ENCODE measurements at regions not wholly inside any gene's neighbourhood (a gene's known extent, or its start where the extent isn't known, plus 50 kb on each side); places are given as distances from the start of the nearest gene placed in this dataset.
"Not testable (repeated sequence)": the region's sequence is repeated elsewhere in the genome, so short reads cannot be mapped to it uniquely, and the experiment has no call there.

- H3K36me3 ChIP-seq = no peaks in the 10 kb centered on the region
- no peaks in the 10 kb centered on the region for H3K4me1 ChIP-seq
- WGBS, 2 donors = 51 to 52% methylated on average over 1 of the region's 1 CpG
- no peaks in the 10 kb centered on the region for H3K9me3 ChIP-seq
- H3K4me3 ChIP-seq = no peak overlapping the region
- no peak overlapping the region for H3K27ac ChIP-seq
- no peaks in the 10 kb centered on the region for H3K27me3 ChIP-seq
- DNase-seq (no peak), ATAC-seq (ENCODE audit: low FRiP score in 2 of 2) (no peak)
- TF ChIP-seq POLR2A (IDR thresholded peaks at IDR 0.05) = no peak
- no peak for TF ChIP-seq POLR2AphosphoS5 (IDR thresholded peaks at IDR 0.05)
- no peak for TF ChIP-seq CTCF (IDR thresholded peaks at IDR 0.05)
- TF ChIP-seq EP300 (IDR thresholded peaks at IDR 0.05) = no peak
These were observed 139.7 kb downstream of the CEP120 start for GRCh38 chr5:123283499-123283898.

GRCh38 chr5:123283031-123283430 lies 140.2 kb downstream of the CEP120 start:
- WGBS, 2 donors = 67 to 72% methylated on average over 7 of the region's 7 CpGs
- no peaks in the 10 kb centered on the region for H3K36me3 ChIP-seq
- no peak for DNase-seq
- ATAC-seq (ENCODE audit: low FRiP score in 2 of 2) = peak in 1 of 2 donors; percentile 69
- TF ChIP-seq EP300 (IDR thresholded peaks at IDR 0.05) = no peak
- no peak for TF ChIP-seq CTCF (IDR thresholded peaks at IDR 0.05)
- TF ChIP-seq POLR2A (IDR thresholded peaks at IDR 0.05) = no peak
- no peak for TF ChIP-seq POLR2AphosphoS5 (IDR thresholded peaks at IDR 0.05)
- H3K27me3 ChIP-seq = no peaks in the 10 kb centered on the region
- H3K9me3 ChIP-seq = no peaks in the 10 kb centered on the region
- no peaks in the 10 kb centered on the region for H3K4me1 ChIP-seq
- no peak overlapping the region for H3K4me3 ChIP-seq
- no peak overlapping the region for H3K27ac ChIP-seq

- Histone ChIP-seq H3K36me3 (no peaks in the 10 kb centered on the region), H3K9me3 (no peaks in the 10 kb centered on the region), H3K4me3 (no peak overlapping the region), H3K27me3 (no peaks in the 10 kb centered on the region), H3K4me1 (no peaks in the 10 kb centered on the region), H3K27ac (no peak overlapping the region)
- no peak for DNase-seq
- no peak for ATAC-seq (ENCODE audit: low FRiP score in 2 of 2)
- TF ChIP-seq EP300 (IDR thresholded peaks at IDR 0.05) = no peak
- TF ChIP-seq POLR2A (IDR thresholded peaks at IDR 0.05) = no peak
- WGBS, 2 donors = 83 to 90% methylated on average over 4 of the region's 4 CpGs
These were observed 140.8 kb downstream of the CEP120 start for GRCh38 chr5:123282444-123282843.

GRCh38 chr5:123280854-123281253 lies 142.3 kb downstream of the CEP120 start:
- not testable (repeated sequence) for ATAC-seq (ENCODE audit: low FRiP score in 2 of 2); H3K27me3 ChIP-seq; H3K9me3 ChIP-seq; H3K4me3 ChIP-seq; H3K27ac ChIP-seq; H3K36me3 ChIP-seq; H3K4me1 ChIP-seq; DNase-seq
- 85 to 91% methylated on average over 2 of the region's 2 CpGs for WGBS, 2 donors

GRCh38 chr5:123279136-123279535 lies 144.1 kb downstream of the CEP120 start:
- Histone ChIP-seq H3K27me3 (no peaks in the 10 kb centered on the region), H3K9me3 (no peaks in the 10 kb centered on the region), H3K36me3 (no peaks in the 10 kb centered on the region), H3K4me1 (no peaks in the 10 kb centered on the region), H3K27ac (no peak overlapping the region), H3K4me3 (no peak overlapping the region)
- peak in 1 of 2 donors; percentile 29 for ATAC-seq (ENCODE audit: low FRiP score in 2 of 2)
- DNase-seq = no peak
- 88 to 92% methylated on average over 3 of the region's 3 CpGs for WGBS, 2 donors
- no peak for TF ChIP-seq POLR2AphosphoS5 (IDR thresholded peaks at IDR 0.05)
- no peak for TF ChIP-seq EP300 (IDR thresholded peaks at IDR 0.05)
- TF ChIP-seq POLR2A (IDR thresholded peaks at IDR 0.05) = no peak
- TF ChIP-seq CTCF (IDR thresholded peaks at IDR 0.05) = no peak

- 78 to 89% methylated on average over 5 of the region's 5 CpGs for WGBS, 2 donors
- DNase-seq = no peak
- no peaks in the 10 kb centered on the region for H3K9me3 ChIP-seq
These were observed 144.9 kb downstream of the CEP120 start for GRCh38 chr5:123278284-123278683.

More at GRCh38 chr5:123278284-123278683, 144.9 kb downstream of the CEP120 start:
- H3K4me3 ChIP-seq = no peak overlapping the region
- no peaks in the 10 kb centered on the region for H3K4me1 ChIP-seq
- no peaks in the 10 kb centered on the region for H3K27me3 ChIP-seq
- no peak overlapping the region for H3K27ac ChIP-seq
- no peaks in the 10 kb centered on the region for H3K36me3 ChIP-seq
- no peak for ATAC-seq (ENCODE audit: low FRiP score in 2 of 2)
- TF ChIP-seq POLR2AphosphoS5 (IDR thresholded peaks at IDR 0.05) (no peak), EP300 (IDR thresholded peaks at IDR 0.05) (no peak), CTCF (IDR thresholded peaks at IDR 0.05) (no peak), POLR2A (IDR thresholded peaks at IDR 0.05) (no peak)

Data from upper lobe of left lung (tissue), 6 donors.